ENCODE measurements at regions not wholly inside any gene's neighbourhood (a gene's known extent, or its start where the extent isn't known, plus 50 kb on each side); places are given as distances from the start of the nearest gene placed in this dataset.

GRCh38 chr13:81714513-81714912 lies 1373.6 kb upstream of the SPRY2 start:
- Histone ChIP-seq H2AFZ (ENCODE audit: insufficient read depth, low read depth, low read length, poor library complexity, severe bottlenecking) (no peak overlapping the region), H3K4me1 (ENCODE audit: control insufficient read depth in 1 of 2, insufficient read depth in 2 of 2, low read length in 2 of 2) (no peaks in the 10 kb centered on the region), H3K4me3 (replicated peaks in 1 of 3; ENCODE audit: low read depth in 2 of 3, low read length in 3 of 3) (no peak overlapping the region), H3K9me3 (replicated peaks in 1 of 2; ENCODE audit: control insufficient read depth in 1 of 2, insufficient read depth in 1 of 2, low read length in 2 of 2) (peaks cover 6 to 15% of the 10 kb centered on the region in 2 donors), H3K27ac (ENCODE audit: low read depth in 1 of 2, low read length in 2 of 2) (no peak overlapping the region), H3K79me2 (ENCODE audit: insufficient read depth, low read length) (no peaks in the 10 kb centered on the region), H3K36me3 (replicated peaks in 1 of 2; ENCODE audit: control insufficient read depth in 1 of 2, insufficient read depth in 2 of 2, low read length in 2 of 2) (no peaks in the 10 kb centered on the region), H3K9ac (ENCODE audit: insufficient read depth, low read length, poor library complexity, severe bottlenecking) (no peak overlapping the region), H3K4me2 (replicated peaks; ENCODE audit: extremely low read depth, low read length, poor library complexity, severe bottlenecking) (no peak overlapping the region), H3K27me3 (ENCODE audit: control insufficient read depth in 2 of 2, insufficient read depth in 2 of 2, low read length in 2 of 2) (no peaks in the 10 kb centered on the region), H4K20me1 (ENCODE audit: insufficient read depth, low read length) (no peaks in the 10 kb centered on the region)
- no peaks in the 10 kb centered on the region for H3K4me1 Mint-ChIP-seq
- TF ChIP-seq, protein P1, sequence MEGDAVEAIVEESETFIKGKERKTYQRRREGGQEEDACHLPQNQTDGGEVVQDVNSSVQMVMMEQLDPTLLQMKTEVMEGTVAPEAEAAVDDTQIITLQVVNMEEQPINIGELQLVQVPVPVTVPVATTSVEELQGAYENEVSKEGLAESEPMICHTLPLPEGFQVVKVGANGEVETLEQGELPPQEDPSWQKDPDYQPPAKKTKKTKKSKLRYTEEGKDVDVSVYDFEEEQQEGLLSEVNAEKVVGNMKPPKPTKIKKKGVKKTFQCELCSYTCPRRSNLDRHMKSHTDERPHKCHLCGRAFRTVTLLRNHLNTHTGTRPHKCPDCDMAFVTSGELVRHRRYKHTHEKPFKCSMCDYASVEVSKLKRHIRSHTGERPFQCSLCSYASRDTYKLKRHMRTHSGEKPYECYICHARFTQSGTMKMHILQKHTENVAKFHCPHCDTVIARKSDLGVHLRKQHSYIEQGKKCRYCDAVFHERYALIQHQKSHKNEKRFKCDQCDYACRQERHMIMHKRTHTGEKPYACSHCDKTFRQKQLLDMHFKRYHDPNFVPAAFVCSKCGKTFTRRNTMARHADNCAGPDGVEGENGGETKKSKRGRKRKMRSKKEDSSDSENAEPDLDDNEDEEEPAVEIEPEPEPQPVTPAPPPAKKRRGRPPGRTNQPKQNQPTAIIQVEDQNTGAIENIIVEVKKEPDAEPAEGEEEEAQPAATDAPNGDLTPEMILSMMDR (IDR thresholded peaks at IDR 0.05) = no peak
- H3K4me3 Mint-ChIP-seq = no peak overlapping the region
- no peak overlapping the region for H3K27ac Mint-ChIP-seq
- H3K36me3 Mint-ChIP-seq = no peaks in the 10 kb centered on the region
- no peak for DNase-seq
- H3K9me3 Mint-ChIP-seq = peaks cover 2 to 16% (median 8%) of the 10 kb centered on the region in 7 donors
- WGBS (ENCODE audit: insufficient coverage) = no CpG with 5 or more reads among the region's 3 CpGs
- no peaks in the 10 kb centered on the region for H3K27me3 Mint-ChIP-seq (ENCODE audit: low read depth in 3 of 3)
- intact Hi-C loops (cut with micrococcal nuclease) = no loop called here

DNA sequence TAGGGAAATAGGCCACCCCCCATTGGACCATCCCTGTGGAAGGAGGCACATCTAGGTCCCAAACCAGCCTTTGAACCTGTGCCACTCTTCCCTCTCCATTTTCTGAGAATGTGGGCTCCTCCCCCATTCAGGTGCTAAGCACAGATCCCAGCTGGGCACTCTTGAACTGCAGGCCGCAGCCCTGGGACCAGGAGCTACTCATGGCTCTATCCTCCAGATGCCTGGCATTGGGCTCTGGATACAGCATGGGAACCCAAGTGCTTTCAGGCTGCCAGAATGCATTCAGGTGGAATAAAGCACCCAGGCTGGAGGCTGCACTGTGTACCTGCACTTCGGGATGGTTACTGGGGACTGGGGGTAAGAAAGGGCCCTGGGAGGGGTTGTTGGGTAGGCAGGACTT lies 1372.3 kb upstream of the SPRY2 start:
- no peaks in the 10 kb centered on the region for H3K27me3 ChIP-seq (ENCODE audit: control insufficient read depth in 2 of 2, insufficient read depth in 2 of 2, low read length in 2 of 2)
- H3K9me3 ChIP-seq (replicated peaks in 1 of 2; ENCODE audit: control insufficient read depth in 1 of 2, insufficient read depth in 1 of 2, low read length in 2 of 2) = peaks cover 7 to 15% of the 10 kb centered on the region in 2 donors
- 69% methylated on average over 2 of the region's 2 CpGs for WGBS (ENCODE audit: insufficient coverage)
- no peaks in the 10 kb centered on the region for H3K36me3 ChIP-seq (replicated peaks in 1 of 2; ENCODE audit: control insufficient read depth in 1 of 2, insufficient read depth in 2 of 2, low read length in 2 of 2)
- no peaks in the 10 kb centered on the region for H3K4me1 Mint-ChIP-seq
- no peak overlapping the region for H3K9ac ChIP-seq (ENCODE audit: insufficient read depth, low read length, poor library complexity, severe bottlenecking)
- no peaks in the 10 kb centered on the region for H3K27me3 Mint-ChIP-seq (ENCODE audit: low read depth in 3 of 3)
- intact Hi-C loops (cut with micrococcal nuclease) = no loop called here
- H3K79me2 ChIP-seq (ENCODE audit: insufficient read depth, low read length) = no peaks in the 10 kb centered on the region
- no peaks in the 10 kb centered on the region for H3K36me3 Mint-ChIP-seq
- TF ChIP-seq, protein P1 (IDR thresholded peaks at IDR 0.05) = no peak
- H3K27ac Mint-ChIP-seq = no peak overlapping the region
- H3K4me3 ChIP-seq (replicated peaks in 1 of 3; ENCODE audit: low read depth in 2 of 3, low read length in 3 of 3) = no peak overlapping the region
- no peaks in the 10 kb centered on the region for H3K4me1 ChIP-seq (ENCODE audit: control insufficient read depth in 1 of 2, insufficient read depth in 2 of 2, low read length in 2 of 2)
- H3K9me3 Mint-ChIP-seq = peaks cover 4 to 18% (median 10%) of the 10 kb centered on the region in 7 donors
- no peak overlapping the region for H3K4me2 ChIP-seq (replicated peaks; ENCODE audit: extremely low read depth, low read length, poor library complexity, severe bottlenecking)
- H4K20me1 ChIP-seq (ENCODE audit: insufficient read depth, low read length) = no peaks in the 10 kb centered on the region
- H3K4me3 Mint-ChIP-seq = no peak overlapping the region
- DNase-seq = no peak
- no peak overlapping the region for H2AFZ ChIP-seq (ENCODE audit: insufficient read depth, low read depth, low read length, poor library complexity, severe bottlenecking)
- no peak overlapping the region for H3K27ac ChIP-seq (ENCODE audit: low read depth in 1 of 2, low read length in 2 of 2)

Data from CD14-positive monocyte (primary cell).